Vagina (tissue), 2 donors: ENCODE measurements at regions not wholly inside any gene's neighbourhood (a gene's known extent, or its start where the extent isn't known, plus 50 kb on each side); places are given as distances from the start of the nearest gene placed in this dataset.

Experiments used
- CTCF ChIP-seq, 3 experiments: fragments of 450-650 bp in 2 of 3; fragments of 200-600 bp in 1 of 3; sonication (generic) in 1 of 3; IDR thresholded peaks; one replicate each; pipeline ENCODE4 v1.5.1; 2017 to 2019; ENCODE audit warnings: antibody characterized with exemption in 3 of 3, mild to moderate bottlenecking in 2 of 3, moderate library complexity in 2 of 3
- POLR2A ChIP-seq, 2 donors: fragments of 450-650 bp; IDR thresholded peaks; one replicate each; pipeline ENCODE4 v1.6.1; 2017; ENCODE audit warnings: antibody characterized with exemption in 2 of 2, mild to moderate bottlenecking in 2 of 2, moderate library complexity in 2 of 2

GRCh38 chr13:44732503-44733098 is 156.5 kb upstream of the TSC22D1 start:
- no peak for TF ChIP-seq POLR2A (IDR thresholded peaks at IDR 0.05)
- no peak for TF ChIP-seq CTCF (IDR thresholded peaks at IDR 0.05)
